SK-N-SH treated with all-trans-retinoic acid at 6 μM for 48 hours (cell line): ENCODE measurements at regions not wholly inside any gene's neighbourhood (a gene's known extent, or its start where the extent isn't known, plus 50 kb on each side); places are given as distances from the start of the nearest gene placed in this dataset.

Source experiments
- ATAC-seq: fragments of 200-7000 bp; cut with Tn5 transposase; 3 replicates; pipeline ENCODE4 v1.9.1; 2020; ENCODE audit warnings: mild to moderate bottlenecking, moderate library complexity
- ARNTL ChIP-seq: fragments of 450-650 bp; formaldehyde crosslinking; IDR thresholded peaks from 2 replicates; pipeline ENCODE4 v1.5.0; 2020; ENCODE audit warnings: low read depth, mild to moderate bottlenecking, moderate library complexity, borderline replicate concordance
- BACH2 ChIP-seq: fragments of 250-450 bp; sonication (Bioruptor Pico); IDR thresholded peaks from 2 replicates; pipeline ENCODE4 v1.9.0; 2021; ENCODE audit warnings: mild to moderate bottlenecking, borderline replicate concordance
- ESRRG ChIP-seq: fragments of 250-450 bp; sonication (Bioruptor Pico); IDR thresholded peaks from 2 replicates; pipeline ENCODE4 v1.6.1; 2021; ENCODE audit warnings: mild to moderate bottlenecking
- OSR1 ChIP-seq: fragments of 250-450 bp; sonication (Bioruptor Pico); IDR thresholded peaks from 2 replicates; pipeline ENCODE4 v1.8.0; 2022; ENCODE audit warnings: moderate library complexity, mild to moderate bottlenecking, inconsistent platforms
- RARB ChIP-seq: fragments of 250-450 bp; sonication (Bioruptor Pico); IDR thresholded peaks from 2 replicates; pipeline ENCODE4 v1.8.0; 2021; ENCODE audit warnings: mild to moderate bottlenecking, moderate library complexity
- SNAI2 ChIP-seq: fragments of 250-450 bp; sonication (Bioruptor Pico); IDR thresholded peaks from 2 replicates; pipeline ENCODE4 v1.5.0; 2020; ENCODE audit warnings: mild to moderate bottlenecking, moderate library complexity
- TCF4 ChIP-seq: fragments of 250-450 bp; sonication (Bioruptor Pico); IDR thresholded peaks from 2 replicates; pipeline ENCODE4 v1.8.0; 2021; ENCODE audit warnings: mild to moderate bottlenecking, moderate library complexity, borderline replicate concordance
- TOX ChIP-seq: fragments of 250-450 bp; sonication (Bioruptor Pico); IDR thresholded peaks from 2 replicates; pipeline ENCODE4 v1.8.0; 2021; ENCODE audit warnings: mild to moderate bottlenecking, moderate library complexity, borderline replicate concordance
- ZC3H10 ChIP-seq: fragments of 250-450 bp; sonication (Bioruptor Pico); IDR thresholded peaks from 2 replicates; pipeline ENCODE4 v1.5.1; 2021; ENCODE audit warnings: mild to moderate bottlenecking, moderate library complexity
- ZFP3 ChIP-seq: fragments of 250-450 bp; sonication (Bioruptor Pico); IDR thresholded peaks from 2 replicates; pipeline ENCODE4 v1.5.0; 2020; ENCODE audit warnings: mild to moderate bottlenecking, moderate library complexity
- ZNF565 ChIP-seq: fragments of 450-650 bp; formaldehyde crosslinking; conservative IDR thresholded peaks from 2 replicates; pipeline ENCODE4 v1.5.0; 2020; ENCODE audit warnings: low read depth, mild to moderate bottlenecking, moderate library complexity
- ZNF70 ChIP-seq: fragments of 450-650 bp; formaldehyde crosslinking; IDR thresholded peaks from 2 replicates; pipeline ENCODE4 v1.5.0; 2020; ENCODE audit warnings: mild to moderate bottlenecking, moderate library complexity
- ZNF8 ChIP-seq: fragments of 450-650 bp; formaldehyde crosslinking; IDR thresholded peaks from 2 replicates; pipeline ENCODE4 v1.5.0; 2020; ENCODE audit warnings: mild to moderate bottlenecking, moderate library complexity
- TF ChIP-seq, protein P1 (sequence below): fragments of 250-450 bp; sonication (Bioruptor Pico); IDR thresholded peaks from 2 replicates; pipeline ENCODE4 v1.8.0; 2020; ENCODE audit warnings: mild to moderate bottlenecking, moderate library complexity, borderline replicate concordance

DNA sequence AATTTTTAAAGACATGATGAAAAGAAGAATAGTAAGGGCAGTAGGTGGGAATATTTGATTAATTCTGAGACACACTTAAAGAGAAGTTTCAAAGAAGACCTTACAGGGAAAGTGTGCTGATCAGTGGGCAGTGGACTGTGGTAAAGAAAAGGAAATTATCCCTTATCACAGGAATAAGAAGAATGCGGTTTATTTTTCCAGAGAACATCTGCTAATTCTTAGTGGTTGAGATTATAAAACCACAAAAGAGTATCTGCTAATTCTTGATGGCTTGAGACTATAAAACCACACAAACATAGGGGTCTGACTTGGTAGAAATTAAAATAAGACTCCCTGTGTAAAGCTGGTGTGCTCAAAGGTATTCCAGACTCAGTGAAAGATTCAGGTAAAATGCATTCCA is 60.0 kb upstream of the KCTD3 start:
- no peak for ATAC-seq
- TF ChIP-seq, protein P1, sequence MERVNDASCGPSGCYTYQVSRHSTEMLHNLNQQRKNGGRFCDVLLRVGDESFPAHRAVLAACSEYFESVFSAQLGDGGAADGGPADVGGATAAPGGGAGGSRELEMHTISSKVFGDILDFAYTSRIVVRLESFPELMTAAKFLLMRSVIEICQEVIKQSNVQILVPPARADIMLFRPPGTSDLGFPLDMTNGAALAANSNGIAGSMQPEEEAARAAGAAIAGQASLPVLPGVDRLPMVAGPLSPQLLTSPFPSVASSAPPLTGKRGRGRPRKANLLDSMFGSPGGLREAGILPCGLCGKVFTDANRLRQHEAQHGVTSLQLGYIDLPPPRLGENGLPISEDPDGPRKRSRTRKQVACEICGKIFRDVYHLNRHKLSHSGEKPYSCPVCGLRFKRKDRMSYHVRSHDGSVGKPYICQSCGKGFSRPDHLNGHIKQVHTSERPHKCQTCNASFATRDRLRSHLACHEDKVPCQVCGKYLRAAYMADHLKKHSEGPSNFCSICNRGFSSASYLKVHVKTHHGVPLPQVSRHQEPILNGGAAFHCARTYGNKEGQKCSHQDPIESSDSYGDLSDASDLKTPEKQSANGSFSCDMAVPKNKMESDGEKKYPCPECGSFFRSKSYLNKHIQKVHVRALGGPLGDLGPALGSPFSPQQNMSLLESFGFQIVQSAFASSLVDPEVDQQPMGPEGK (CRISPR knock-in tag), result no peak

DNA sequence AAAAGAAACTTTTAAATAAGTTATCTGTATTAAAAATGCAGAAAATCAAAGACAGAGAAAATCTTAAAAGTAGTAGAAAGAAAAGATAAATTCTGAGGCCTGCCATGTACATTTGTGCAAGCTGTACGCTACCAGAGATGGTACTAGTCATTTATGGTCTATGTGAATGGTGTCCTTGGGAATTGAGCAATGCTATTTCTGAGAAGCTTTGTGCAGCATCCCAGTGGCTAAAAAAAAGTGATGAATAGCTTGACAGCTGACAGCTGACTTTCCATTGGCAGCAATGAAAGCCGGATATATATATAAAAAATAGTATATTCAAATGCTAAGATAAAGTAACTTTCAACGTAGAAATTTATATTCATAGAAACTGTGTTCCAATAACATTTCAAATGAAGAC is 58.8 kb upstream of the KCTD3 start:
- no peak for TF ChIP-seq ARNTL (CRISPR knock-in tag)
- TF ChIP-seq ZFP3 (CRISPR knock-in tag), result no peak
- TF ChIP-seq OSR1 (CRISPR knock-in tag), result no peak
- TF ChIP-seq ZNF8 (CRISPR knock-in tag), result no peak
- no peak for TF ChIP-seq SNAI2 (CRISPR knock-in tag)
- no peak for TF ChIP-seq RARB
- TF ChIP-seq ZC3H10 (CRISPR knock-in tag), result no peak
- TF ChIP-seq ZNF565 (CRISPR knock-in tag), result no peak
- TF ChIP-seq ESRRG (CRISPR knock-in tag), result no peak
- no peak for TF ChIP-seq BACH2 (CRISPR knock-in tag)
- TF ChIP-seq TOX, result no peak
- no peak for TF ChIP-seq ZNF70
- TF ChIP-seq TCF4 (CRISPR knock-in tag), result no peak
- TF ChIP-seq, protein P1 (CRISPR knock-in tag), result no peak
- TF ChIP-seq, all 23 proteins: peak for 0
- ATAC-seq, result no peak
